Inflammatory macrophage (primary cell): ENCODE measurements at regions not wholly inside any gene's neighbourhood (a gene's known extent, or its start where the extent isn't known, plus 50 kb on each side); places are given as distances from the start of the nearest gene placed in this dataset.

ENCODE experiments used
- DNase-seq, 2 donors: peaks; one replicate each; pipeline ENCODE4 v3.0.0-alpha.2; 2020 to 2022

- DNase-seq = no peak
Observed at GRCh38 chr12:67593041-67593440, 55.5 kb upstream of the DYRK2 start.

GRCh38 chr12:67593461-67594330 lies 54.8 kb upstream of the DYRK2 start:
- DNase-seq = no peak

GRCh38 chr12:67594888-67595287 lies 53.7 kb upstream of the DYRK2 start:
- no peak for DNase-seq

GRCh38 chr12:67595365-67595764 lies 53.2 kb upstream of the DYRK2 start:
- DNase-seq = no peak

- no peak for DNase-seq
Observed at GRCh38 chr12:67598598-67598997, 49.9 kb upstream of the DYRK2 start.
